ENCODE measurements at regions not wholly inside any gene's neighbourhood (a gene's known extent, or its start where the extent isn't known, plus 50 kb on each side); places are given as distances from the start of the nearest gene placed in this dataset.
"Not testable (repeated sequence)": the region's sequence is repeated elsewhere in the genome, so short reads cannot be mapped to it uniquely, and the experiment has no call there.

DNA sequence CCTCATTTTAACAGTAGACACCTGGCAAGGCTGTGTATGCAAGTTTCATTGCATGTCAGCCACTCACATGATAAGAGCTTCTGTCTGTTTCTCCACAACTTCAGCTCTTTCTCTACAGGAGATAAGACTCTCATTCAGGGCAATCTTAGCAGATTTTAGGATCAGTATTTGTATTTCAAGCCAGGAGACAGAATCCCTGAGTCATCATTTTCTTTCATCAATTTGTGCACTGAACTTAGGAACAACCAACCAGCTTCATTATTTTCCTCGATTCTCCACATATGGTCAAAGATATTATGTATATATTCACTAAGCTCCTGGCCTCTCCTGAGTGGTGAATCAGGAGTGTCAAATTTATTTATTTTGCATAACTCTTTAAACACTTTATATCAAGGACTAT is 181.8 kb upstream of the CCNH start:
- DNase-seq = no peak
- Mint-ChIP-seq H3K9me3 (no peaks in the 10 kb centered on the region), H3K4me3 (no peak overlapping the region), H3K36me3 (no peaks in the 10 kb centered on the region), H3K4me1 (no peaks in the 10 kb centered on the region), H3K27me3 (no peaks in the 10 kb centered on the region), H3K27ac (no peak overlapping the region)

GRCh38 chr5:87589587-87589986 is 176.9 kb upstream of the CCNH start:
- Mint-ChIP-seq H3K4me1 (no peaks in the 10 kb centered on the region), H3K4me3 (no peak overlapping the region), H3K36me3 (no peaks in the 10 kb centered on the region), H3K27me3 (peaks cover 4% of the 10 kb centered on the region), H3K9me3 (no peaks in the 10 kb centered on the region), H3K27ac (no peak overlapping the region)
- DNase-seq = no peak

DNA sequence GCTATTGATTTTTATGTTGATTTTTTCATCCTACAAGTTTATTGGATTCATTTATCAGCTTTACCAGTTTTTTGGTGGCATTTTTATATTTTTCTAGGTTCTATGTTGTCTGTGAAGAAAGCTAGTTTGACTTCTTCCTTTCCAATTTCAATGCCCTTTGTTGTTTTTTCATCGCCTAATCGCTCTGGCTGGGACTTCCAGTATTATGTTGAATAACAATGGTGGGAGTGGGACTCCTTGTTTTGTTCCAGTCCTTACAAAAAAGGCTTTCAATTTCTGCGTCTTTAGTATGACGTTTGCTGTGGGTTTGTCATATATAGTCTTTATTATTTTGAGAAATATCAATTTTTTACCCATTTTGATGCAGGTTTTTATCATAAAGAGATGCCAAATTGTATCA is 175.6 kb upstream of the CCNH start:
- Mint-ChIP-seq H3K9me3 (no peaks in the 10 kb centered on the region), H3K36me3 (no peaks in the 10 kb centered on the region), H3K4me1 (no peaks in the 10 kb centered on the region), H3K4me3 (no peak overlapping the region), H3K27ac (no peak overlapping the region), H3K27me3 (peaks cover 4% of the 10 kb centered on the region)
- DNase-seq = no peak

DNA sequence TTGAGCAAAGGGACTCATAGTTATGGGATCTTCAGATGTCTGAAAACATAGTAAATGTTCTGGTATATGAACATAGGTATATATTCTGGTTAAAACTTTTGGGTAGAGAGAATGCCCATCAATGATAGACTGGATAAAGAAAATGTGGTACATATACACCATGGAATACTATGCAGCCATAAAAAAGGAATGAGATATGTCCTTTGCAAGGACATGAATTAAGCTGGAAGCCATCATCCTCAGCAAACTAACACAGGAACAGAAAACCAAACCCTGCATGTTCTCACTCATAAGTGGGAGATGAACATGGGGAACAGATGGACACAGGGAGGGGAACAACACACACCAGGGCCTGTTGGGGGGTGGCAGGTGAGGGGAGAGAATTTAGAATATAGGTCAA is 171.0 kb upstream of the CCNH start:
- not testable (repeated sequence) for H3K36me3 Mint-ChIP-seq, H3K27ac Mint-ChIP-seq, H3K4me1 Mint-ChIP-seq, H3K9me3 Mint-ChIP-seq, H3K27me3 Mint-ChIP-seq, DNase-seq, H3K4me3 Mint-ChIP-seq

- no peaks in the 10 kb centered on the region for H3K9me3 Mint-ChIP-seq
- DNase-seq = no peak
- H3K4me1 Mint-ChIP-seq = no peaks in the 10 kb centered on the region
- H3K27me3 Mint-ChIP-seq = peaks cover 12% of the 10 kb centered on the region
- H3K4me3 Mint-ChIP-seq = no peak overlapping the region
- no peaks in the 10 kb centered on the region for H3K36me3 Mint-ChIP-seq
- no peak overlapping the region for H3K27ac Mint-ChIP-seq
Measured at GRCh38 chr5:87582149-87582548, 169.4 kb upstream of the CCNH start.

GRCh38 chr5:87581661-87582060 is 168.9 kb upstream of the CCNH start:
- H3K27ac Mint-ChIP-seq = no peak overlapping the region
- no peaks in the 10 kb centered on the region for H3K36me3 Mint-ChIP-seq
- no peak for DNase-seq
- H3K9me3 Mint-ChIP-seq = no peaks in the 10 kb centered on the region
- peaks cover 12% of the 10 kb centered on the region for H3K27me3 Mint-ChIP-seq
- H3K4me1 Mint-ChIP-seq = no peaks in the 10 kb centered on the region
- no peak overlapping the region for H3K4me3 Mint-ChIP-seq

GRCh38 chr5:87579678-87580077 is 166.9 kb upstream of the CCNH start:
- H3K4me1 Mint-ChIP-seq = no peaks in the 10 kb centered on the region
- no peak for DNase-seq
- no peak overlapping the region for H3K27ac Mint-ChIP-seq
- no peak overlapping the region for H3K4me3 Mint-ChIP-seq
- H3K27me3 Mint-ChIP-seq = peaks cover 12% of the 10 kb centered on the region
- no peaks in the 10 kb centered on the region for H3K9me3 Mint-ChIP-seq
- H3K36me3 Mint-ChIP-seq = no peaks in the 10 kb centered on the region

- Mint-ChIP-seq H3K27ac (no peak overlapping the region), H3K36me3 (no peaks in the 10 kb centered on the region), H3K4me1 (no peaks in the 10 kb centered on the region), H3K9me3 (no peaks in the 10 kb centered on the region), H3K4me3 (no peak overlapping the region), H3K27me3 (peaks cover 12% of the 10 kb centered on the region)
- no peak for DNase-seq
Measured at GRCh38 chr5:87576867-87577266, 164.1 kb upstream of the CCNH start.

GRCh38 chr5:87576306-87576705 is 163.6 kb upstream of the CCNH start:
- not testable (repeated sequence) for H3K27ac Mint-ChIP-seq, H3K4me1 Mint-ChIP-seq, DNase-seq, H3K4me3 Mint-ChIP-seq, H3K36me3 Mint-ChIP-seq, H3K9me3 Mint-ChIP-seq
- H3K27me3 Mint-ChIP-seq = peaks cover 12% of the 10 kb centered on the region

- Mint-ChIP-seq H3K36me3 (no peaks in the 10 kb centered on the region), H3K27me3 (peaks cover 4% of the 10 kb centered on the region), H3K4me1 (no peaks in the 10 kb centered on the region), H3K4me3 (no peak overlapping the region), H3K27ac (no peak overlapping the region), H3K9me3 (no peaks in the 10 kb centered on the region)
- no peak for DNase-seq
Measured at GRCh38 chr5:87574106-87574505, 161.4 kb upstream of the CCNH start.

- H3K9me3 Mint-ChIP-seq = no peaks in the 10 kb centered on the region
Measured at GRCh38 chr5:87572611-87573010, 159.9 kb upstream of the CCNH start.

GRCh38 chr5:87572090-87572489 is 159.4 kb upstream of the CCNH start:
- Mint-ChIP-seq H3K36me3 (no peaks in the 10 kb centered on the region), H3K4me1 (no peaks in the 10 kb centered on the region), H3K27ac (no peak overlapping the region), H3K4me3 (no peak overlapping the region), H3K9me3 (no peaks in the 10 kb centered on the region), H3K27me3 (no peaks in the 10 kb centered on the region)
- no peak for DNase-seq

More at GRCh38 chr5:87572611-87573010, 159.9 kb upstream of the CCNH start:
- no peak for DNase-seq
- no peaks in the 10 kb centered on the region for H3K27me3 Mint-ChIP-seq
- H3K36me3 Mint-ChIP-seq = no peaks in the 10 kb centered on the region
- no peak overlapping the region for H3K27ac Mint-ChIP-seq
- H3K4me1 Mint-ChIP-seq = no peaks in the 10 kb centered on the region
- H3K4me3 Mint-ChIP-seq = no peak overlapping the region

- Mint-ChIP-seq H3K36me3 (no peaks in the 10 kb centered on the region), H3K9me3 (no peaks in the 10 kb centered on the region), H3K27me3 (no peaks in the 10 kb centered on the region), H3K4me3 (no peak overlapping the region), H3K4me1 (no peaks in the 10 kb centered on the region), H3K27ac (no peak overlapping the region)
- DNase-seq = no peak
Measured at GRCh38 chr5:87570366-87570765, 157.6 kb upstream of the CCNH start.

- Mint-ChIP-seq H3K9me3 (peaks cover 3% of the 10 kb centered on the region), H3K27ac (no peak overlapping the region), H3K36me3 (no peaks in the 10 kb centered on the region), H3K4me3 (no peak overlapping the region), H3K27me3 (no peaks in the 10 kb centered on the region), H3K4me1 (no peaks in the 10 kb centered on the region)
- no peak for DNase-seq
Measured at GRCh38 chr5:87562068-87562467, 149.3 kb upstream of the CCNH start.

DNA sequence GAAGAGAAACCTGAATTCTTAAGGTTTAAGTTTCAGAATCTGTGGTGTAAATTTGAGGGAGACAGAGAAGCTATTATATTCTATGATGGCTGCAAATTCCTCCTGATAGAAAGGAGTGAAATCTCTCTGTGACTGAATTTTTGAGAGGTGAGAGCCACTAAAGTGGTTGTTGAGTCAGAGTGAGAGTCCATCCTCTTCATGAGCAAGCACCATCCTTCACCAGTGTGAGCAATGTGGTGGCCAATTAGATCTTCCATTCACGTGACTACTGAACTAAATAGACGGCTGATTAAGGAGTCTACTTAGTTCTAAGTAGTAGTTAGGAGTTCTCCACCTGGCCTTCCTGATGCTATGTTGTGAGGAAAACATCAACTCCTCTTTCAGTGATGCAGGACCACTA is 147.8 kb upstream of the CCNH start:
- no peak overlapping the region for H3K27ac Mint-ChIP-seq
- no peaks in the 10 kb centered on the region for H3K27me3 Mint-ChIP-seq
- no peak for DNase-seq
- H3K36me3 Mint-ChIP-seq = no peaks in the 10 kb centered on the region
- no peaks in the 10 kb centered on the region for H3K4me1 Mint-ChIP-seq
- H3K4me3 Mint-ChIP-seq = no peak overlapping the region
- peaks cover 3% of the 10 kb centered on the region for H3K9me3 Mint-ChIP-seq

GRCh38 chr5:87551911-87552310 is 139.2 kb upstream of the CCNH start:
- peaks cover 5% of the 10 kb centered on the region for H3K9me3 Mint-ChIP-seq
- no peaks in the 10 kb centered on the region for H3K27me3 Mint-ChIP-seq
- DNase-seq = no peak
- no peaks in the 10 kb centered on the region for H3K4me1 Mint-ChIP-seq
- H3K36me3 Mint-ChIP-seq = no peaks in the 10 kb centered on the region
- H3K27ac Mint-ChIP-seq = no peak overlapping the region
- no peak overlapping the region for H3K4me3 Mint-ChIP-seq

DNA sequence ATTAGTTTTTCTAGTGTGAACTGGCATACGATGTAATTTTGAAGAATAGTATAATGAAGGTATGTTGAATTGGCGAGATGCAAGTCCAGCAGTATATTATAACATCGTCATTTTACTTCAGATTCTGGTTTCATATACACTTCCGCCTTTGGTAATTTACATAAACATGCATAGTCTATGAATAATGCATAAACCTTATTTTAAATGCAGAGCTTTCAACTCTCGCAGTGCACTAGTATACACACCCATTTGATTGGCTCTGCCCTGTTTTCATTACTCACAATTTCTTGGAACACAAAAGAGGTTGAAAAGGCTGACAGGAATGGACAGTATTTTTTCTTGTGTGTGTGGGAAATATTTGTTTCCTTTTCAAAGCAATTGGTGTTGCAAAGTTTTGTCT is 128.9 kb upstream of the CCNH start:
- Mint-ChIP-seq H3K4me3 (no peak overlapping the region), H3K36me3 (no peaks in the 10 kb centered on the region), H3K27me3 (peaks cover 7% of the 10 kb centered on the region), H3K4me1 (no peaks in the 10 kb centered on the region), H3K27ac (no peak overlapping the region), H3K9me3 (no peaks in the 10 kb centered on the region)
- no peak for DNase-seq
